HG03442 (cell line): ENCODE measurements at regions not wholly inside any gene's neighbourhood (a gene's known extent, or its start where the extent isn't known, plus 50 kb on each side); places are given as distances from the start of the nearest gene placed in this dataset.
"Not testable (repeated sequence)": the region's sequence is repeated elsewhere in the genome, so short reads cannot be mapped to it uniquely, and the experiment has no call there.

Source experiments
- ATAC-seq: cut with Tn5 transposase; IDR thresholded peaks from one replicate; pipeline ENCODE4 v1.9.1; 2021; ENCODE audit warnings: mild to moderate bottlenecking, moderate library complexity; ENCODE audit not compliant: unreplicated experiment

DNA sequence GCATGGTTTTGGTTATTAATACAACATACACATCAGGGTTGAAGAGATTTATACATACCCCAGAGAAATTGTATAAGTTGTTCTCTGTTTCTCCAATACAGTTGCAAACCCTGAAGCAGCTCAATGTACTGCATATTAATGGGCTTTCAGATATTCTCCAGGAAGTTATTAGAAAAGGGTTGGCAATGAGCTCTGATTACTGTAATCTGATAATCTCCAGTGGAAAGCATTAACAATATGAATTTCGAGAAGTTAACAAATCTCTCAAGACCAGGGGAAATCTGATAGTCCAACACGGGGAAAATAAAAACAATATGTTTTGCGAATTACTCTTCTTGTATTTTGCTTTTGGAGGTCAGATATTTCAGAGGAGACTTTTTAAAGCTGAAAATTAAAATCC lies 950.1 kb downstream of the TBL1XR1 start:
- ATAC-seq: no peak

DNA sequence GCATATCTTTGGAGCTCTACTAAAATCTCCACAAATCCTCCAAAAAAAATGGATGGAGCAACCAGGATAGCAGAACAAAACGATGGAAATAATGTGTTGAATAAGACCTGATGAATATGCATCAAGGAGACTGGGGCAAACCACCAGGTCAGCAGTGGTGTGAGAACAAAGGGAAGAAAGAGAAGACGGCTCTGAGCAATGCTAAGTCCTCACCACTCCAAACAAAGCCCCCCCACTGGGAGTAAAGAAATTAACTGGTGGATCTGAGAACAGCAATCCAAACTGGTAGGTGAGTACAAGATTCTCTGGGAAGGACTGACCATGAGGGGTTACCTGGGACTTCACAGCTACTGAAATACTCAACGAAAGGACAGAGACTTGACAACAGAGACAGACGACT lies 977.3 kb downstream of the TBL1XR1 start:
- no peak for ATAC-seq

DNA sequence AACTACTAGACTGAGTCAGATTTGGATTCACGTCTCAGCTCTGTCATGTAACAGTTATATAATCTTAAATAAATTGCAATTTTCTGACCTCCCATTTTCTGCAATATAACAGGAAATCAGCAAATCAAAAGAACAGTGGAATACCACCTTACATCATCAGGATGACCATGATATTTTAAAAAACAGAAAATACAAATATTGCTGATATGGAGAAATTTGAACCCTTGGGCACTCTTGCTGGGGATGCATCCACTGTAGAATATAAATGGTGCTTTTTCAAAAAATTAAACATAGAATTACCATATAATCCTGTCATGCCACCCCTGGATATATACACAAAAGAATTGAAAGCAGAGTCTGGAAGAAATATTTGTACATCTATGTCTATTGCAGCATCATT lies 982.5 kb downstream of the TBL1XR1 start:
- ATAC-seq: no peak

- ATAC-seq: not testable (repeated sequence)
These were observed 984.0 kb downstream of the TBL1XR1 start for GRCh38 chr3:176213314-176213713.

DNA sequence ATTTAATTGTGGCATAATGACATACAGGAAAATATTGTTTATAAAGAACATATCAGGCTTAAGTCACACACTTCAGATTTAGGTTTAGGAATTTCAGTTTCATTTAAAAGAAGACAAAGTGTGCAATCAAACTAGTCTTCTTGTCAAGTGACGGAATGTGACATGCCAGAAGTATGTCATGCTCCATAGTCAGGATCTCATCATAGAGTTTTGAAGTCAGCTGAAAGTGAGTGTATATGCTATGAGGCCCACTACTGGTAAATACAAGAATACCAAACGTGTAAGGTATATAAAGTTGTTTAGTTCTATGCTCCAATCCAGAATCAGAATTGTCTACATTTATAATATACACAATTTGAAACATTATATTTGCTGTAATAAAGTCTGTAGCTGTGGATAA lies 988.4 kb downstream of the TBL1XR1 start:
- no peak for ATAC-seq

- no peak for ATAC-seq
These were observed 989.0 kb downstream of the TBL1XR1 start for GRCh38 chr3:176208283-176208682.

DNA sequence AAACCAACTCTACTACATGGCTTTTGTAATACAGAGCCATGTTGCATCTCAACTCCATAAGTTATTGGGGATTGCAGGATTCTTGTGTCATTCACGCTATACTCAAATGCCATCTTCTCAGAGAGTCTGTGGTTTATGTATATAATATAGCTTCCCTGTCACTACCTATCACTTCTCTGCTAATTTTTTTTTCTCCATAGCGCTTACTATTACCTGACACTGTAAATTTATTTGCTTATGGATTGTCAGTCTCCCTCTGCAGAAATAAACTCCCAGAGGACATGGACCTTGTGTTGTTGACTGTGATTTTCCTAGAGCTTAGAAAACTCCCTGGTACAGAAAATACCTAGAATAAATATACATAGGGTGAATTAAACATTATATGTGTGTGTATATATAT lies 990.5 kb downstream of the TBL1XR1 start:
- no peak for ATAC-seq

DNA sequence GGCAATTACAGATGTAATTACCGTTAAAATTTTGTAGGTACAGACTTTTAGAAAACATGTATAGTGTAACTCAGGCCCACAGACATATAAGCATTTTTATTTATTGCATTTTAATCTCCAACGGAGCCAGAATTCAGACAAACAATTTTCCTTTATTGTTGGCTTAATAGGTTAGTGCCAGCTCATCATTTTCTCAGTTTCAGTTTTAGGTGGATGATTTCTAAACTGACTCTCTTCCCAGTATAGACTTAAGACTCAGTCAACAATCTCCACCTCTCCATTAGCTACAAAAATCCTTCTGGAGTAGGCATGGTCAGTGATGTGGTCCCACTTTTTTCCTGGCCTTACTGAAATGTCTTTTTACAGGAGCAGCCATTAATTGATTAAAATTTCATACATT lies 994.6 kb downstream of the TBL1XR1 start:
- ATAC-seq: no peak

- ATAC-seq: no peak
These were observed 1004.1 kb downstream of the TBL1XR1 start for GRCh38 chr3:176193032-176193730.

DNA sequence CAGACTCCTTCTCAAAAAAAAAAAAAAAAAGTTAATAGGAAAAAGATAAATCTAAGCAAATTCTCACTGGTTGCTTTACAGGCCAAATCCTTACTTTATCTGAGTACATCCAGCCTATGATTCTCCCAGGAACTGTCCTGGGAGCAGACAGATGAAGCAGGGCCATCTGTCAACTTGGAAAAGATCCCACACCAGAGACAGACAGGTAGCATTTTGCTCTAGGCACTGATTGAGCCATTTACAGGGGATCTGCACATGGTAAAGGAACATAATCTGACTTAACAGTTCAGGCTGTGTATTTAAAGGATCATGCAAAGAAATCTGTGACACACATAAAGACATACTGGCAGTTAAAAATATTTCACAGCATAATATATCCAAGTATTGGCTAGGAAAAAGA lies 1006.5 kb downstream of the TBL1XR1 start:
- no peak for ATAC-seq

DNA sequence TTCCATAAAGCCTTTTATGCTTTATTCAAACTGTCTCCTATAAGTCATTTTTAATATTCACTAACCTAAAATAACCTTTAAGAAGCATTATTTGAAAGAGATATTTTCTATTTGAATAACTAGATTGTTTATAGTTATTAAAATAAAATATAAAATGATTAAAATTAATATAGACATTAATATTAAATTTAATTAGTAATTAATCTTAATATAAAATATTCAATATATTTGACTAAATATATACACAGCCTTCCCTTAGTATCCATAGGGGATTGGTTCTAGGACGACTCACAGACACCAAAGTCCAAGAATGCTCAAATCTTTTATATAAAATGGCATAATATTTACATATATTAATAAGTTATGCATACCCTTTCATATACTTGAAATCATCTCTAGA lies 1014.1 kb downstream of the TBL1XR1 start:
- ATAC-seq: no peak

DNA sequence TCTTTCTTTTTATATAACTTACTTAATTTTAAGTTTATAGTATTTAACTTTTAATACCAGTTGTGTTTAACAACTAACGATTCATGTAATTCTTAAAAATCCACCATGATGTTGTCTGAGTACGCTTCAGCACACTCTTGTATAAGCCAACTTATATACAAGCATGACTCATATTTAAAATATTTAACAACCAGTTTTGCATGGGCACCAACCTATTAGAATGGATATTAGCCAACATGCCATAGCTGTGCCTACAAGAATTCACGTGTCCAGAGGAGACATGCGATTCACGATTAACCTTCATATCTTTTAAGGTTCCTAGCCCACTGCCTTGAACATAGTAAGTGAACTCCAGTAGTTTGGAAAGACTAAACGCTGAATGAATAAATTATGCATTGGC lies 1023.2 kb downstream of the TBL1XR1 start:
- ATAC-seq: no peak

- ATAC-seq: no peak
These were observed 1024.8 kb downstream of the TBL1XR1 start for GRCh38 chr3:176172492-176172891.

DNA sequence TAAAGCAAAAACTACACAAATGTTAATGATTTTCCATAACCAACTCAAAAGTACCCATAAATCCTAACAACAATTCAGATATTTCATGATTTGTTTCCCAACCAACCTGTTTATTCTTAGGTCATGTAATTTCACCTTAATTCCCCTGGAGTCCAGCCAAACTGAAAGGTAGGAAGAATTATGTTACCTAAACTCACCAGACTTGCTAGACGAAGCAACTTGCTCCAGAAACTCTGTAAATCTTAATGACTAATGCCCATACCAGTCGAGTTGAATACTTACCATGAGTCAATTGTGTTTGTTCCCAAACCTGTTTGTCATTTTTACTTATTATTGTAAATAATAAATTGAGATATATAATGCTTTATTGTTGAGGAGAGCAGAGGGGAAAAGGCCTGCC lies 1030.0 kb downstream of the TBL1XR1 start:
- ATAC-seq: no peak

- no peak for ATAC-seq
These were observed 1036.3 kb downstream of the TBL1XR1 start for GRCh38 chr3:176160997-176161396.

DNA sequence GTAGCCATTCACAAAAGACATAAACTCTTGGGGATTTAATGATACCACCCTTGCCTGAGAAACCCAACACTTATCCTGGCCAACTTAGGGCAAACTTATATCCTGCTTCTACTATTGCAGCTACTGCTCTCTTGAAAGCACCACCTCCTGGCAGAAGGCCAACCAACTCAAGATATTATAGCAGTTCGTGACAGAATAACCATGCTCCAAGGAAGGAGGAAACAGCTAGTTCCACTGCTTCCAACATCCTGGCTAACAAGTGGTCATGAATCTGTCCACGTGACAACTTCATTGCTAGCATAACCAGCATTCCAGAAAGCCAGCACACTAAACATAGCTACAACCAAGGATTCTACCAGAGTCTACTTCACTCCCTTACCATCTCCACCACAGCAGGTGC lies 1037.5 kb downstream of the TBL1XR1 start:
- no peak for ATAC-seq

DNA sequence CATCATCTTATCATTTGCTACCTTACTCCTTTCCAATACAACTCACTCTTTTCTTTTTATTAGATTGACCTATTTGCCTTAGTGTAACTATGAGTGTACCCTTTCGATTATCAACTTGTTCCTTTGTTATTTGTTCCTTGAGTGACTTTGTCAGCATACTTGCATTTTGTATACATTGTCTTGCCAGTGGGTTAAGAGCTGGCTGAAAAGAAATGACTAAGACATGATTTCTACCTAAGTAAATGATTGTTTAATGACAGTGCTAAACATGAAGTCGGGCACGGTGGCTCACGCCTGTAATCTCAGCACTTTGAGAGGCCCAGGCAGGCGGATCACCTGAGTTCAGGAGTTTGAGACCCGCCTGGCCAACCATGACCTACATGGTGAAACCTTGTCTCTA lies 1042.3 kb downstream of the TBL1XR1 start:
- no peak for ATAC-seq

- no peak for ATAC-seq
These were observed 1047.7 kb downstream of the TBL1XR1 start for GRCh38 chr3:176149567-176149966.

- ATAC-seq: no peak
These were observed 1050.0 kb downstream of the TBL1XR1 start for GRCh38 chr3:176147251-176147650.

- ATAC-seq: no peak
These were observed 1055.4 kb downstream of the TBL1XR1 start for GRCh38 chr3:176141837-176142236.

DNA sequence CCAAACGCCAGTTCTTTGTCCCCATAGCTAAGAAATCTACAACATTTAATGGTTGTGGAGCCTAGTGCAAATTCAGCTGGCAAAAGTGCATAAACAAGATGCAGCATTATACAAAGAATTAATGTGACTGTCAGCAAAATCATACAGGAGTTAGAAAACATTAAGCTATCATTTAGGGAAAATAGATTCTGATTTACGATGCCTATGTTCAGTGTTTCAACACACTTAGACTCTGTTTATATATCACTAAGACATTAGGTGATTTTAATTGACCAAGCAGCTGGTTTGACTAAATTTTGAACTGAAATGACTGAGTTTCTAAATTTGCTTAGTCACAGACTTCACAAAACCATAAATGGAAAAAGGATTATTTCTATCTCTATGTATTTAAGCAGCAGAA lies 1076.8 kb downstream of the TBL1XR1 start:
- ATAC-seq: no peak

- no peak for ATAC-seq
These were observed 1077.5 kb downstream of the TBL1XR1 start for GRCh38 chr3:176119826-176120225.

DNA sequence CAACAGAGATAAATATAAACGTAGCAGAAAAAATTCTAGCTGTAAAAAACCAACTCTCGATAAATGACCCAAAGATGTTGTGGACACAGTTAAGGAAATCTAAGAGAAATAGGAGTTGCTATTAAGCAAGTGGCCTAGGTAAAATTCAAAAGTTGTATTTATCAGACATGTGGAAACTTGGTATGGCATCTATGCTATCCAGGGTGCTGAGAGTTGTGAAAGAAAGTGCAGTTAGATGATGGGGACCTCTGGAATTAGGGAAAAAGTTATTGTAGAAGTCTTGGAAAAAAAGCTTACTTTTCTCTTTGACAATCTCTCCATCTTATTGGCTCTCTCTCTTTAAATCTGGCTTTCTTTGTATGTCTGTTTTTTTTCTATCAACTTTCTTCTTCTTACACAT lies 1090.9 kb downstream of the TBL1XR1 start:
- ATAC-seq: no peak
